Neural cell (in vitro differentiated cells): ENCODE measurements at regions not wholly inside any gene's neighbourhood (a gene's known extent, or its start where the extent isn't known, plus 50 kb on each side); places are given as distances from the start of the nearest gene placed in this dataset.

Experiments
- H2AFZ ChIP-seq: fragments of 200-600, 300-800 bp; sonication (generic), shearing (Covaris generic); 2 replicates; pipeline ENCODE4 v1.6.0; 2014; ENCODE audit warnings: low read depth, mild to moderate bottlenecking, antibody characterized with exemption, low read length, moderate library complexity
- H3F3A ChIP-seq: fragments of 200-600 bp; shearing (Covaris generic); 2 replicates; pipeline ENCODE4 v1.6.1; 2016; ENCODE audit warnings: mild to moderate bottlenecking, moderate library complexity, mixed read lengths, antibody characterized with exemption, low read length; ENCODE audit not compliant: insufficient read depth, poor library complexity, severe bottlenecking
- H3K27ac ChIP-seq: fragments of 200-600, 300-800 bp; sonication (generic), shearing (Covaris generic); 2 replicates; pipeline ENCODE4 v1.5.1; 2014; ENCODE audit warnings: mild to moderate bottlenecking, low read length, moderate library complexity
- H3K27me3 ChIP-seq: fragments of 300-800, 200-600 bp; sonication (generic), shearing (Covaris generic); 2 replicates; pipeline ENCODE4 v1.6.0; 2014; ENCODE audit warnings: mild to moderate bottlenecking, low read depth, low read length, moderate library complexity; ENCODE audit not compliant: insufficient read depth
- H3K36me3 ChIP-seq: fragments of 300-800, 200-600 bp; sonication (generic), shearing (Covaris generic); 2 replicates; pipeline ENCODE4 v1.5.1; 2014; ENCODE audit warnings: mild to moderate bottlenecking, antibody characterized with exemption, low read length, moderate library complexity; ENCODE audit not compliant: insufficient read depth
- H3K4me2 ChIP-seq: fragments of 300-800, 200-600 bp; sonication (generic), shearing (Covaris generic); 2 replicates; pipeline ENCODE4 v1.6.0; 2014; ENCODE audit warnings: mild to moderate bottlenecking, low read length
- H3K4me3 ChIP-seq: fragments of 300-800, 200-600 bp; sonication (generic), shearing (Covaris generic); 2 replicates; pipeline ENCODE4 v1.5.1; 2014; ENCODE audit warnings: mild to moderate bottlenecking, low read length, moderate library complexity
- H3K79me2 ChIP-seq: fragments of 200-600 bp; shearing (Covaris generic); replicated peaks from 2 replicates; pipeline ENCODE4 v1.6.0; 2014; ENCODE audit warnings: mild to moderate bottlenecking, low read length, moderate library complexity; ENCODE audit not compliant: insufficient read depth
- H3K9ac ChIP-seq: fragments of 300-800, 200-600 bp; sonication (generic), shearing (Covaris generic); 2 replicates; pipeline ENCODE4 v1.6.1; 2016; ENCODE audit warnings: mild to moderate bottlenecking, low read length, mixed read lengths
- H3K9me2 ChIP-seq: fragments of 200-600 bp; shearing (Covaris generic); 2 replicates; pipeline ENCODE4 v1.6.1; 2016; ENCODE audit warnings: mild to moderate bottlenecking, low read length, mixed read lengths; ENCODE audit not compliant: insufficient read depth
- H3K9me3 ChIP-seq: fragments of 200-600, 300-800 bp; sonication (generic), shearing (Covaris generic); 2 replicates; pipeline ENCODE4 v1.6.1; 2016; ENCODE audit warnings: mild to moderate bottlenecking, mixed run types, low read length, moderate library complexity, mixed read lengths
- H4K20me1 ChIP-seq: fragments of 200-600 bp; shearing (Covaris generic); 2 replicates; pipeline ENCODE4 v1.6.1; 2016; ENCODE audit warnings: mild to moderate bottlenecking, mixed run types; ENCODE audit not compliant: insufficient read depth
- EP300 ChIP-seq: fragments of 450-650 bp; conservative IDR thresholded peaks from 2 replicates; pipeline ENCODE4 v1.6.1; 2014; ENCODE audit warnings: antibody characterized with exemption, mild to moderate bottlenecking, moderate library complexity; ENCODE audit not compliant: poor library complexity, severe bottlenecking
- EZH2 ChIP-seq: fragments of 200-600, 300-800 bp; shearing (Covaris generic), sonication (generic); IDR thresholded peaks from 2 replicates; pipeline ENCODE4 v1.6.1; 2014; ENCODE audit warnings: antibody characterized with exemption, low read length, borderline replicate concordance, mild to moderate bottlenecking; ENCODE audit not compliant: insufficient read depth, poor library complexity, severe bottlenecking
- MXI1 ChIP-seq: fragments of 450-650 bp; conservative IDR thresholded peaks from 2 replicates; pipeline ENCODE4 v1.6.1; 2014; ENCODE audit warnings: antibody characterized with exemption, mild to moderate bottlenecking; ENCODE audit not compliant: poor library complexity, severe bottlenecking
- POLR2AphosphoS5 ChIP-seq: IDR thresholded peaks from 2 replicates; pipeline ENCODE4 v1.6.1; 2012
- RAD21 ChIP-seq: fragments of 450-650 bp; conservative IDR thresholded peaks from 2 replicates; pipeline ENCODE4 v1.6.1; 2014; ENCODE audit warnings: antibody characterized with exemption, mild to moderate bottlenecking, moderate library complexity
- REST ChIP-seq: IDR thresholded peaks from 2 replicates; pipeline ENCODE4 v1.6.1; 2012; ENCODE audit warnings: borderline replicate concordance
- SMC3 ChIP-seq: fragments of 450-650 bp; conservative IDR thresholded peaks from 2 replicates; pipeline ENCODE4 v1.6.1; 2014; ENCODE audit warnings: antibody characterized with exemption, mild to moderate bottlenecking, moderate library complexity; ENCODE audit not compliant: poor library complexity
- TAF1 ChIP-seq: IDR thresholded peaks from 2 replicates; pipeline ENCODE4 v1.6.1; 2012; ENCODE audit warnings: low read depth
- TF ChIP-seq, protein P1 (sequence below): fragments of 450-650 bp; IDR thresholded peaks from 2 replicates; pipeline ENCODE4 v1.5.1; 2014; ENCODE audit warnings: antibody characterized with exemption, mild to moderate bottlenecking, moderate library complexity; ENCODE audit not compliant: poor library complexity, severe bottlenecking

DNA sequence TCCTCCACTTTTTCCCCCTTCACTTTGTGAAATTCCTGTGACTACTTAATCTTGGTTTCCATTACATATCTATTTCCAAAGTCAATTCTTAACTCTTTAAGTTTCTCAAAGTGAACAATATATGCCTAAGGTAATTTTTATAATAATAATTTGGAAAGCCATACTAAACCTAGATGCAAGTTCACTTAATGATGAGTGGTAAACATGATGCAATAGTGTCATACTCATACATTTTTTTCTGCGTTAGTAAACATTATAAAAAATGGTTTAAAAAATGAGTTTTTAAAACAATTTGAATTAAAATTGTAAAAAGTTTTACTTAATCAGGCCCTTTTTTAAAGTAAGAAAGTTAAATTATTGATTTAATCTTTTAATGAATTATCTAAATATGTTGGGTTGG is 659.4 kb upstream of the FZD8 start:
- Histone ChIP-seq H3K9me2 (no peaks in the 10 kb centered on the region), H3K27me3 (no peaks in the 10 kb centered on the region), H3K36me3 (no peaks in the 10 kb centered on the region), H2AFZ (no peak overlapping the region), H3F3A (no peaks in the 10 kb centered on the region), H3K9ac (no peak overlapping the region), H3K9me3 (no peaks in the 10 kb centered on the region), H3K4me2 (no peak overlapping the region), H3K27ac (no peak overlapping the region), H4K20me1 (no peaks in the 10 kb centered on the region), H3K4me3 (no peak overlapping the region), H3K79me2 (no peaks in the 10 kb centered on the region)
- TF ChIP-seq MXI1 (no peak), SMC3 (no peak), RAD21 (no peak), POLR2AphosphoS5 (no peak), EZH2 (no peak), REST (no peak), EP300 (no peak), TAF1 (no peak)
- TF ChIP-seq, protein P1, sequence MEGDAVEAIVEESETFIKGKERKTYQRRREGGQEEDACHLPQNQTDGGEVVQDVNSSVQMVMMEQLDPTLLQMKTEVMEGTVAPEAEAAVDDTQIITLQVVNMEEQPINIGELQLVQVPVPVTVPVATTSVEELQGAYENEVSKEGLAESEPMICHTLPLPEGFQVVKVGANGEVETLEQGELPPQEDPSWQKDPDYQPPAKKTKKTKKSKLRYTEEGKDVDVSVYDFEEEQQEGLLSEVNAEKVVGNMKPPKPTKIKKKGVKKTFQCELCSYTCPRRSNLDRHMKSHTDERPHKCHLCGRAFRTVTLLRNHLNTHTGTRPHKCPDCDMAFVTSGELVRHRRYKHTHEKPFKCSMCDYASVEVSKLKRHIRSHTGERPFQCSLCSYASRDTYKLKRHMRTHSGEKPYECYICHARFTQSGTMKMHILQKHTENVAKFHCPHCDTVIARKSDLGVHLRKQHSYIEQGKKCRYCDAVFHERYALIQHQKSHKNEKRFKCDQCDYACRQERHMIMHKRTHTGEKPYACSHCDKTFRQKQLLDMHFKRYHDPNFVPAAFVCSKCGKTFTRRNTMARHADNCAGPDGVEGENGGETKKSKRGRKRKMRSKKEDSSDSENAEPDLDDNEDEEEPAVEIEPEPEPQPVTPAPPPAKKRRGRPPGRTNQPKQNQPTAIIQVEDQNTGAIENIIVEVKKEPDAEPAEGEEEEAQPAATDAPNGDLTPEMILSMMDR: no peak

GRCh38 chr10:36301139-36301538 is 659.0 kb upstream of the FZD8 start:
- no peaks in the 10 kb centered on the region for H3F3A ChIP-seq
- H4K20me1 ChIP-seq: no peaks in the 10 kb centered on the region
- H3K36me3 ChIP-seq: no peaks in the 10 kb centered on the region
- no peaks in the 10 kb centered on the region for H3K9me3 ChIP-seq
- no peak overlapping the region for H3K9ac ChIP-seq
- no peak overlapping the region for H3K4me3 ChIP-seq
- H3K27me3 ChIP-seq: no peaks in the 10 kb centered on the region
- H3K4me2 ChIP-seq: no peak overlapping the region
- H3K27ac ChIP-seq: no peak overlapping the region
- no peak overlapping the region for H2AFZ ChIP-seq
- no peaks in the 10 kb centered on the region for H3K9me2 ChIP-seq
- no peak for TF ChIP-seq MXI1
- TF ChIP-seq TAF1: no peak
- TF ChIP-seq SMC3: no peak
- TF ChIP-seq EP300: no peak
- no peak for TF ChIP-seq POLR2AphosphoS5
- TF ChIP-seq, protein P1: no peak
- TF ChIP-seq RAD21: no peak
- no peak for TF ChIP-seq REST
- no peak for TF ChIP-seq EZH2
- H3K79me2 ChIP-seq: no peaks in the 10 kb centered on the region
